HUES6 (cell line): ENCODE measurements at regions not wholly inside any gene's neighbourhood (a gene's known extent, or its start where the extent isn't known, plus 50 kb on each side); places are given as distances from the start of the nearest gene placed in this dataset.

ENCODE experiments used
- H3K27ac ChIP-seq: 2 replicates; pipeline ENCODE4 v1.7.0; 2013; ENCODE audit warnings: low read depth, mild to moderate bottlenecking, low read length, inconsistent platforms
- H3K27me3 ChIP-seq: 2 replicates; pipeline ENCODE4 v1.6.1; 2013; ENCODE audit warnings: low read length; ENCODE audit not compliant: control insufficient read depth, insufficient read depth
- H3K36me3 ChIP-seq: 2 replicates; pipeline ENCODE4 v1.6.1; 2013; ENCODE audit warnings: low read length; ENCODE audit not compliant: control insufficient read depth, insufficient read depth
- H3K4me1 ChIP-seq: 2 replicates; pipeline ENCODE4 v1.6.1; 2013; ENCODE audit warnings: low read length; ENCODE audit not compliant: control insufficient read depth, insufficient read depth
- H3K4me3 ChIP-seq: 2 replicates; pipeline ENCODE4 v1.5.1; 2013; ENCODE audit warnings: low read depth, low read length
- H3K9ac ChIP-seq: one replicate; pipeline ENCODE4 v1.6.1; 2013; ENCODE audit warnings: mild to moderate bottlenecking, low read length
- H3K9me3 ChIP-seq: 2 replicates; pipeline ENCODE4 v1.6.1; 2013; ENCODE audit warnings: low read depth, low read length; ENCODE audit not compliant: control insufficient read depth, insufficient read depth

- Histone ChIP-seq H3K27me3 (no peaks in the 10 kb centered on the region), H3K4me3 (no peak overlapping the region), H3K9ac (no peak overlapping the region), H3K4me1 (no peaks in the 10 kb centered on the region), H3K36me3 (no peaks in the 10 kb centered on the region), H3K27ac (no peak overlapping the region), H3K9me3 (no peaks in the 10 kb centered on the region)
These were observed 229.1 kb downstream of the TSHZ3 start for GRCh38 chr19:31119951-31120690.

- Histone ChIP-seq H3K27ac (no peak overlapping the region), H3K27me3 (no peaks in the 10 kb centered on the region), H3K4me1 (no peaks in the 10 kb centered on the region), H3K36me3 (no peaks in the 10 kb centered on the region), H3K9me3 (no peaks in the 10 kb centered on the region), H3K9ac (no peak overlapping the region), H3K4me3 (no peak overlapping the region)
These were observed 230.2 kb downstream of the TSHZ3 start for GRCh38 chr19:31118986-31119385.

- H3K9me3 ChIP-seq: no peaks in the 10 kb centered on the region
- no peaks in the 10 kb centered on the region for H3K4me1 ChIP-seq
- no peak overlapping the region for H3K4me3 ChIP-seq
- H3K36me3 ChIP-seq: no peaks in the 10 kb centered on the region
- no peak overlapping the region for H3K27ac ChIP-seq
- no peak overlapping the region for H3K9ac ChIP-seq
- no peaks in the 10 kb centered on the region for H3K27me3 ChIP-seq
These were observed 230.8 kb downstream of the TSHZ3 start for GRCh38 chr19:31118287-31118955.

- H3K9ac ChIP-seq: no peak overlapping the region
- no peaks in the 10 kb centered on the region for H3K36me3 ChIP-seq
- H3K4me1 ChIP-seq: no peaks in the 10 kb centered on the region; the same call in 1 of the 2 replicates
- no peak overlapping the region for H3K4me3 ChIP-seq
- no peaks in the 10 kb centered on the region for H3K27me3 ChIP-seq
- H3K27ac ChIP-seq: no peak overlapping the region
- H3K9me3 ChIP-seq: no peaks in the 10 kb centered on the region
These were observed 234.7 kb downstream of the TSHZ3 start for GRCh38 chr19:31114585-31114984.

GRCh38 chr19:31113293-31113692, 235.9 kb downstream of the TSHZ3 start:
- Histone ChIP-seq H3K27ac (no peak overlapping the region), H3K9ac (no peak overlapping the region), H3K36me3 (no peaks in the 10 kb centered on the region), H3K4me3 (no peak overlapping the region), H3K27me3 (no peaks in the 10 kb centered on the region), H3K9me3 (no peaks in the 10 kb centered on the region), H3K4me1 (no peaks in the 10 kb centered on the region; the same call in 1 of the 2 replicates)

GRCh38 chr19:31112158-31112557, 237.1 kb downstream of the TSHZ3 start:
- no peak overlapping the region for H3K4me3 ChIP-seq
- H3K9me3 ChIP-seq: no peaks in the 10 kb centered on the region
- no peak overlapping the region for H3K27ac ChIP-seq
- H3K36me3 ChIP-seq: no peaks in the 10 kb centered on the region
- no peak overlapping the region for H3K9ac ChIP-seq
- H3K4me1 ChIP-seq: no peaks in the 10 kb centered on the region; the same call in 1 of the 2 replicates
- no peaks in the 10 kb centered on the region for H3K27me3 ChIP-seq

GRCh38 chr19:31111741-31112140, 237.5 kb downstream of the TSHZ3 start:
- H3K4me3 ChIP-seq: no peak overlapping the region
- H3K9ac ChIP-seq: no peak overlapping the region
- H3K27me3 ChIP-seq: no peaks in the 10 kb centered on the region
- H3K36me3 ChIP-seq: no peaks in the 10 kb centered on the region
- H3K9me3 ChIP-seq: no peaks in the 10 kb centered on the region
- H3K27ac ChIP-seq: no peak overlapping the region
- no peaks in the 10 kb centered on the region; the same call in 1 of the 2 replicates for H3K4me1 ChIP-seq

GRCh38 chr19:31110336-31110735, 238.9 kb downstream of the TSHZ3 start:
- Histone ChIP-seq H3K27ac (no peak overlapping the region), H3K9ac (no peak overlapping the region), H3K4me1 (peaks cover 10% of the 10 kb centered on the region), H3K9me3 (no peaks in the 10 kb centered on the region), H3K36me3 (no peaks in the 10 kb centered on the region), H3K4me3 (no peak overlapping the region), H3K27me3 (no peaks in the 10 kb centered on the region)

GRCh38 chr19:31109636-31110035, 239.6 kb downstream of the TSHZ3 start:
- Histone ChIP-seq H3K9ac (no peak overlapping the region), H3K36me3 (no peaks in the 10 kb centered on the region), H3K9me3 (no peaks in the 10 kb centered on the region), H3K27ac (no peak overlapping the region), H3K4me1 (peaks cover 12% of the 10 kb centered on the region), H3K27me3 (no peaks in the 10 kb centered on the region), H3K4me3 (no peak overlapping the region)

GRCh38 chr19:31107096-31107495, 242.1 kb downstream of the TSHZ3 start:
- no peaks in the 10 kb centered on the region for H3K27me3 ChIP-seq
- H3K36me3 ChIP-seq: no peaks in the 10 kb centered on the region
- H3K9ac ChIP-seq: no peak overlapping the region
- H3K9me3 ChIP-seq: no peaks in the 10 kb centered on the region
- H3K27ac ChIP-seq: no peak overlapping the region
- H3K4me1 ChIP-seq: peaks cover 20% of the 10 kb centered on the region
- H3K4me3 ChIP-seq: no peak overlapping the region

- no peaks in the 10 kb centered on the region for H3K36me3 ChIP-seq
- no peaks in the 10 kb centered on the region for H3K27me3 ChIP-seq
- no peak overlapping the region for H3K9ac ChIP-seq
- no peak overlapping the region for H3K27ac ChIP-seq
- H3K4me3 ChIP-seq: no peak overlapping the region
- H3K9me3 ChIP-seq: no peaks in the 10 kb centered on the region
- peaks cover 25% of the 10 kb centered on the region for H3K4me1 ChIP-seq
These were observed 243.5 kb downstream of the TSHZ3 start for GRCh38 chr19:31105761-31106160.
